Adipocyte (in vitro differentiated cells): ENCODE measurements at regions not wholly inside any gene's neighbourhood (a gene's known extent, or its start where the extent isn't known, plus 50 kb on each side); places are given as distances from the start of the nearest gene placed in this dataset.

ENCODE experiments used
- DNase-seq: peaks from one replicate; pipeline ENCODE4 v3.0.0-alpha.2; 2015; ENCODE audit warnings: low read depth
- H3K27me3 ChIP-seq: replicated peaks from 2 replicates; pipeline ENCODE4 v1.7.0; 2013; ENCODE audit warnings: mild to moderate bottlenecking, low read length, moderate library complexity; ENCODE audit not compliant: control insufficient read depth, insufficient read depth
- H3K36me3 ChIP-seq: 2 replicates; pipeline ENCODE4 v1.7.0; 2013; ENCODE audit warnings: low read length, mild to moderate bottlenecking, moderate library complexity; ENCODE audit not compliant: control insufficient read depth, insufficient read depth, severe bottlenecking
- H3K4me1 ChIP-seq: 2 replicates; pipeline ENCODE4 v1.7.0; 2013; ENCODE audit warnings: mild to moderate bottlenecking, low read length, moderate library complexity; ENCODE audit not compliant: control insufficient read depth, insufficient read depth
- H3K4me3 ChIP-seq: 2 replicates; pipeline ENCODE4 v1.7.0; 2013; ENCODE audit warnings: mild to moderate bottlenecking, low read length, moderate library complexity
- H3K9ac ChIP-seq: 2 replicates; pipeline ENCODE4 v1.7.0; 2013; ENCODE audit warnings: mild to moderate bottlenecking, low read length, moderate library complexity
- H3K9me3 ChIP-seq: 2 replicates; pipeline ENCODE4 v1.7.0; 2013; ENCODE audit warnings: mild to moderate bottlenecking, low read length, moderate library complexity; ENCODE audit not compliant: control insufficient read depth

GRCh38 chr11:91791171-91791468 lies 433.5 kb upstream of the FAT3 start:
- no peak overlapping the region for H3K4me3 ChIP-seq
- no peaks in the 10 kb centered on the region for H3K4me1 ChIP-seq
- no peaks in the 10 kb centered on the region for H3K9me3 ChIP-seq
- no peak for DNase-seq
- H3K9ac ChIP-seq = no peak overlapping the region
- H3K27me3 ChIP-seq = no peaks in the 10 kb centered on the region
- no peaks in the 10 kb centered on the region for H3K36me3 ChIP-seq

GRCh38 chr11:91790346-91791170 lies 434.1 kb upstream of the FAT3 start:
- Histone ChIP-seq H3K27me3 (no peaks in the 10 kb centered on the region), H3K4me1 (no peaks in the 10 kb centered on the region), H3K9me3 (no peaks in the 10 kb centered on the region), H3K9ac (no peak overlapping the region), H3K4me3 (no peak overlapping the region), H3K36me3 (no peaks in the 10 kb centered on the region)
- no peak for DNase-seq

- no peak for DNase-seq
- Histone ChIP-seq H3K4me1 (no peaks in the 10 kb centered on the region), H3K9me3 (no peaks in the 10 kb centered on the region), H3K4me3 (no peak overlapping the region), H3K36me3 (no peaks in the 10 kb centered on the region), H3K27me3 (no peaks in the 10 kb centered on the region), H3K9ac (no peak overlapping the region)
Measured at GRCh38 chr11:91788764-91789163, 435.9 kb upstream of the FAT3 start.

GRCh38 chr11:91786097-91786496 lies 438.5 kb upstream of the FAT3 start:
- peaks cover 2% of the 10 kb centered on the region for H3K9me3 ChIP-seq
- no peaks in the 10 kb centered on the region for H3K4me1 ChIP-seq
- no peak overlapping the region for H3K9ac ChIP-seq
- no peaks in the 10 kb centered on the region for H3K27me3 ChIP-seq
- no peak for DNase-seq
- H3K4me3 ChIP-seq = no peak overlapping the region
- H3K36me3 ChIP-seq = no peaks in the 10 kb centered on the region

- DNase-seq = no peak
- Histone ChIP-seq H3K9me3 (peaks cover 2% of the 10 kb centered on the region), H3K9ac (no peak overlapping the region), H3K36me3 (no peaks in the 10 kb centered on the region), H3K27me3 (no peaks in the 10 kb centered on the region), H3K4me1 (no peaks in the 10 kb centered on the region), H3K4me3 (no peak overlapping the region)
Measured at GRCh38 chr11:91783173-91783572, 441.4 kb upstream of the FAT3 start.

- Histone ChIP-seq H3K9ac (no peak overlapping the region), H3K9me3 (peaks cover 2% of the 10 kb centered on the region), H3K27me3 (no peaks in the 10 kb centered on the region), H3K36me3 (no peaks in the 10 kb centered on the region), H3K4me1 (no peaks in the 10 kb centered on the region), H3K4me3 (no peak overlapping the region)
- no peak for DNase-seq
Measured at GRCh38 chr11:91778758-91779157, 445.9 kb upstream of the FAT3 start.

GRCh38 chr11:91776655-91777054 lies 448.0 kb upstream of the FAT3 start:
- Histone ChIP-seq H3K4me1 (no peaks in the 10 kb centered on the region), H3K9ac (no peak overlapping the region), H3K9me3 (no peaks in the 10 kb centered on the region), H3K4me3 (no peak overlapping the region), H3K36me3 (no peaks in the 10 kb centered on the region), H3K27me3 (no peaks in the 10 kb centered on the region)
- DNase-seq = no peak

GRCh38 chr11:91773090-91773489 lies 451.5 kb upstream of the FAT3 start:
- Histone ChIP-seq H3K4me3 (no peak overlapping the region), H3K36me3 (no peaks in the 10 kb centered on the region), H3K27me3 (no peaks in the 10 kb centered on the region), H3K9me3 (no peaks in the 10 kb centered on the region), H3K9ac (no peak overlapping the region), H3K4me1 (no peaks in the 10 kb centered on the region)
- no peak for DNase-seq

GRCh38 chr11:91771961-91772360 lies 452.7 kb upstream of the FAT3 start:
- H3K36me3 ChIP-seq = no peaks in the 10 kb centered on the region
- no peak overlapping the region for H3K9ac ChIP-seq
- no peak for DNase-seq
- H3K4me3 ChIP-seq = no peak overlapping the region
- H3K4me1 ChIP-seq = no peaks in the 10 kb centered on the region
- H3K9me3 ChIP-seq = no peaks in the 10 kb centered on the region
- H3K27me3 ChIP-seq = no peaks in the 10 kb centered on the region

GRCh38 chr11:91768783-91769182 lies 455.8 kb upstream of the FAT3 start:
- Histone ChIP-seq H3K27me3 (no peaks in the 10 kb centered on the region), H3K36me3 (no peaks in the 10 kb centered on the region), H3K9me3 (no peaks in the 10 kb centered on the region), H3K4me1 (no peaks in the 10 kb centered on the region), H3K4me3 (no peak overlapping the region), H3K9ac (no peak overlapping the region)
- DNase-seq = no peak

GRCh38 chr11:91763331-91763730 lies 461.3 kb upstream of the FAT3 start:
- H3K4me1 ChIP-seq = no peaks in the 10 kb centered on the region
- H3K9me3 ChIP-seq = no peaks in the 10 kb centered on the region
- no peaks in the 10 kb centered on the region for H3K27me3 ChIP-seq
- no peak for DNase-seq
- H3K4me3 ChIP-seq = no peak overlapping the region
- no peaks in the 10 kb centered on the region for H3K36me3 ChIP-seq
- H3K9ac ChIP-seq = no peak overlapping the region

GRCh38 chr11:91761406-91762025 lies 463.1 kb upstream of the FAT3 start:
- DNase-seq = no peak
- H3K36me3 ChIP-seq = no peaks in the 10 kb centered on the region
- H3K27me3 ChIP-seq = no peaks in the 10 kb centered on the region
- no peaks in the 10 kb centered on the region for H3K9me3 ChIP-seq
- no peaks in the 10 kb centered on the region for H3K4me1 ChIP-seq
- H3K4me3 ChIP-seq = no peak overlapping the region
- no peak overlapping the region for H3K9ac ChIP-seq
